ENCODE measurements at regions not wholly inside any gene's neighbourhood (a gene's known extent, or its start where the extent isn't known, plus 50 kb on each side); places are given as distances from the start of the nearest gene placed in this dataset.

DNA sequence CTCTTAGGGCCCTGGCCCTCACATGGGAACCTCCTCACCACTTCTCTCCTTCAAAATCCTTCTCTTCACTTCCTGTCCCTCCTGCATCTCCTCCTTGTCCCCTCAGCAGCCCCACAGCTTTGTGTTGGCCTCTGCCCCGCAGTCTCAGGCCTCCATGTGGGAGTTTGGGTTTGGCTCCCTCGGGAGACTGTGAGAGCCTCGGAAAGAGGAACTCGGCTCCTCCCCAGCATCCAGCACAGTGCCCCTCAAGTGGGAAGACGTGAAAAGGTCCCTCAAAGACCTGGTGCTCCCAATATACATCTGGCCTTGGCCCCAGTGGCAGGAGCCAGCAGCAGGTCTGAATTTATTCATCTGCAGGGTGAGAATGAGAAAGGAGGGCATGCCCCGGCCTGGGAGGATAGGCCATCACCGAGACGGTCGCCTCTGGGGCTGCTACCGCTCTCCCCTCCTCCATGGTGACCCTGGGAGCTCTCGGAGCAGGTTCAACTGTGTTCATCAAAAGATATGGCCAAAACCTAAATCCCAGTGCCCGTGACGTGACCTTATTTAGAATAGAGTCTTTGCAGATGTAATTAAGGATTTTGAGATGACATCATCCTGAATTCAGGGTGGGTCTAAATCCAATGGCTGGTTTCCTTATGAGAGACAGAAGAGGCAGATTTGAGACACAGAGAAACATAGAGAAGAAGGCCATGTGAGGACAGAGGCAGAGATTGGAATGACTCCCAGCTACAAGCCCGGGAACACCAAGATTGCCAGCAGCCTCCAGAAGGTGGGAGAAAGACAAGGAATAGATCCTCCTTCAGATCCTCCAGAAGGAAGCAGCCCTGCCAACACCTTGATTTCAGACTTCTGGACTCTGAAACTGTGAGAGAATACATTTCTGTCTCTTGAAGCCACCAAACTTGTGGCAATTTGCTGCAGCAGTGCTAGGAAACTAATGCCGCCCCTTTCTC lies 135.1 kb downstream of the MRM1 start:
- TF ChIP-seq, protein P1, sequence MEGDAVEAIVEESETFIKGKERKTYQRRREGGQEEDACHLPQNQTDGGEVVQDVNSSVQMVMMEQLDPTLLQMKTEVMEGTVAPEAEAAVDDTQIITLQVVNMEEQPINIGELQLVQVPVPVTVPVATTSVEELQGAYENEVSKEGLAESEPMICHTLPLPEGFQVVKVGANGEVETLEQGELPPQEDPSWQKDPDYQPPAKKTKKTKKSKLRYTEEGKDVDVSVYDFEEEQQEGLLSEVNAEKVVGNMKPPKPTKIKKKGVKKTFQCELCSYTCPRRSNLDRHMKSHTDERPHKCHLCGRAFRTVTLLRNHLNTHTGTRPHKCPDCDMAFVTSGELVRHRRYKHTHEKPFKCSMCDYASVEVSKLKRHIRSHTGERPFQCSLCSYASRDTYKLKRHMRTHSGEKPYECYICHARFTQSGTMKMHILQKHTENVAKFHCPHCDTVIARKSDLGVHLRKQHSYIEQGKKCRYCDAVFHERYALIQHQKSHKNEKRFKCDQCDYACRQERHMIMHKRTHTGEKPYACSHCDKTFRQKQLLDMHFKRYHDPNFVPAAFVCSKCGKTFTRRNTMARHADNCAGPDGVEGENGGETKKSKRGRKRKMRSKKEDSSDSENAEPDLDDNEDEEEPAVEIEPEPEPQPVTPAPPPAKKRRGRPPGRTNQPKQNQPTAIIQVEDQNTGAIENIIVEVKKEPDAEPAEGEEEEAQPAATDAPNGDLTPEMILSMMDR (IDR thresholded peaks at IDR 0.05) = no peak
- TF ChIP-seq POLR2AphosphoS5 (IDR thresholded peaks at IDR 0.05) = no peak
